SKM-1 (cell line): ENCODE measurements at regions not wholly inside any gene's neighbourhood (a gene's known extent, or its start where the extent isn't known, plus 50 kb on each side); places are given as distances from the start of the nearest gene placed in this dataset.
"Not testable (repeated sequence)": the region's sequence is repeated elsewhere in the genome, so short reads cannot be mapped to it uniquely, and the experiment has no call there.

Source experiments
- DNase-seq: peaks from one replicate; lab custom pipeline; 2025; ENCODE audit not compliant: unreplicated experiment; lab: John Stamatoyannopoulos, UW

GRCh38 chr6:153572371-153572770, 441.3 kb upstream of the RGS17 start:
- no peak for DNase-seq

DNA sequence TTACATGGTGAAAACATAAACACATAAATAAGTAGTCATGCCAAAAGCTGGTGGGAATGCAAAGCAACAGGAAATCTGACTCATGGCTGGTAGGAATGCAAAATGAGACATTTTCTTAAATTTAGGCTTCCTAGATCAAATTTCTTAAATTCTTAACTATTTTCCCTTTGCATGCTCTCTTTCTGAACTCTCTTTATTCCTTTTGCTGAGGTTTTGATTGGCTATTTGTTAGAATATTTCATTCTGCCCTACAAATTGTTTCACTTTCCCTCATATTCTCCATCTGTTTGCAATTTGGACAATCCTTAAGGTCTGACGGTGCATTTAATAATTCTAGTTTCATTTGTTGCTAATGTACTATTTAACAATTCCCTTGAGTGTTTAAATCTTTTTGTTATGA, 437.5 kb upstream of the RGS17 start:
- no peak for DNase-seq

DNA sequence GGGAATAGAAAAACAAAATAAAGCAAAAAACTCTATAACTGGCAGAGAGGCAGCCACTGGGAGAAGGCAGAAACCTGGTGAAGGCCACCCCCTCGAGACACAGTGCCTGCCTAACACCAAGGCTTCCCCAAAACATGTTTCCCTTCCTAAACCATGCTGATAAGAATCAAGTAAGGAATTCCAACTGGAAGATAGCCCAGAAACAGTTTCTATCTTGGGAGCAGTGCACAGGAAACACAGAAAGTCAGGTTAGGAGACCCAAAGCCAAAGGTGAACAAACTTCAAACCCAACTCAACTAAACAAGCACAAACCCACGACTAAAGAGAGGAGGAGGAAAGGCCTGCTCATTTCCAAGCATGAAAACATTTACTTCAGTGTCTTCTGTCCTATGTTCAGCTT, 433.7 kb upstream of the RGS17 start:
- DNase-seq: no peak

- no peak for DNase-seq
Measured at GRCh38 chr6:153563001-153563400, 431.9 kb upstream of the RGS17 start.

GRCh38 chr6:153553627-153554026, 422.5 kb upstream of the RGS17 start:
- no peak for DNase-seq

DNA sequence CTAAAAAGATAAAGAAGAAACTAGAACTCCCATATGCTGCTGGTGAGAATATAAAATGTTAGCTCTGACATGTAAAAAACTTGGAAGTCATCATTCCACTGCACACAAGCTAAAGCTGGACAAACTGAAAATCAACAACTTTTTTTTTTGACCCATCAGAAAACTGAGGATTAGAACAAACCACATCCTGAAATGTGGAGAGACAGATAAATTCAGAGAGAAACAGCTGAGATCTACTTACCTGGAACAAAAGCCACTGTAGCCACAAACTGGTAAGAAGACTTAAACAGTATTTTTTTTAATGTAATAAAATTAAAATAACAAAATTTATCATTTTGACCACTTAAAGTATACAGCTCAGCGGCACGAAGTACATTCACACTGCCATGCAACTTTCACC, 408.5 kb upstream of the RGS17 start:
- no peak for DNase-seq

GRCh38 chr6:153538491-153538890, 407.4 kb upstream of the RGS17 start:
- no peak for DNase-seq

DNA sequence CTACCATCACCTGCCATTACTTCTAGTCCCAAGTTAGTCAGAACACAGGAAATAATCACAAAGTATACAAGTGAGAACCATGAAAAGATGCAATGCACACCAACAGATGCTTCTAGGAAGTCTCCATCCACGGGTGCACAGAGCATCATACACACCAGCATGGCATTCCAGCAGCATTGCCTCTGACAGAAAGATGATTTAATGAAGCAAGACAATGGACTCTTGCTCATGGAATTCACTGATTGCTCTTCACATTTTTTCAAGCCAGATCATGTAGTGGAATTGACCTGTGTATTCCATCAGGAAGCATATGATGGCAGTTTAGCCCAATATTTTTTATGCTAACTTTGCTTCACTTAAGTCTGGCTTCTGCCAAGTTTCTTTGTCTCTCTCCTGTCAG, 406.3 kb upstream of the RGS17 start:
- DNase-seq: no peak

DNA sequence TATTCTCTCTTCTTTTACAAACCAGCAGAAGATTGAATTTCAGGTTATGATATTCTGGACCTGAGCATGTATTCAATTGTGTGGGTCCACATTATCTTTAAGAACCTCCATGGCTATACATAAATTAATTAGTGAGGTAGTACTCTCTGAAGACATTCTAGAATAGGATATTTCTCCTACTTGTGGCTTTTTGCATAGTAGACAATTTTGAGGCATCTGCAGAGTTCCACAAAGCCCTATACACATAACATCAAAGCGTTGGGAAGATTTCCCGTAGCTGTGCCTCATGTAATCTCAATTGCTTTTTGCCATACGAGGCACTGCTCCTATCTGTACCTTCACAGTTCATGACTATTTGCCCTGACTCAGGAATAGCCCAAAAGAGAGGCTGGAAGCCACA, 395.4 kb upstream of the RGS17 start:
- no peak for DNase-seq

- DNase-seq: no peak
Measured at GRCh38 chr6:153525998-153526397, 394.9 kb upstream of the RGS17 start.

DNA sequence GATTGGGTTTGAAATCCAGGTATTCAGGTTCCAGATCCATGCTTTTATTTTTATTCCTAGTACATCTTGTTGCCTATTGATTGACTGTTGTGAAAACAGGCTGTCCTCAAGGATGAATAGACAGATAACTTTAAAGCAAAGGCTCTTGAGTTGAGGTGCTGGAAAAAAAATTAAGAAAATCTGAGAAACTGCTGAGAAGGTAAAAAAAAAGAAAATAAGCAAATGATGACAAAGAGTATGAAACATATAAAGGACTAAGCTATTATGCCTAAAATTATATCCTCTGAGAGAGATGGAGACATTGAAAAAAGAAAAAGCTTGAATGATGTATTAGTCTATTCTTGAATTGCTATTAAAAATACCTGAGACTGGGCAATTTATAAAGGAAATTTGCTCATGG, 392.3 kb upstream of the RGS17 start:
- no peak for DNase-seq

- DNase-seq: peak; percentile 13
Measured at GRCh38 chr6:153511896-153512496, 380.9 kb upstream of the RGS17 start.

GRCh38 chr6:153503810-153504209, 372.7 kb upstream of the RGS17 start:
- DNase-seq: no peak

DNA sequence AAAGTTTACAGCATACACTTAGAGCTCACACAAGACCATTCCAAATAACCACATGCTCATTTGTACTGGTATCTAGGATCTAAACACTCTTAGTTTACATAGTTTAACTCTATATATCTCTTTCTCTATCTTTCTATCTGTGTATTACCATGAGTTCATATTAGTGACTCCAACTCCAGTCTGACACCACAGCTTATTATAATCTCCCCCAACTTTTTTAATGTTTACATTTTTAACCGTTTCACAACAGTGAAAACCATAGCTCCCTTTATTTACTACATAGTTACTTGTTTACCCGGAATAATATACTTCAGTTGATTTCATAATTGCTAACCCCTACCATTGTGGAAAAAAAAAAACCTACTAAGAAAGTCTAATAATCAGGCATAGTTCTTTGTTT, 362.4 kb upstream of the RGS17 start:
- no peak for DNase-seq

DNA sequence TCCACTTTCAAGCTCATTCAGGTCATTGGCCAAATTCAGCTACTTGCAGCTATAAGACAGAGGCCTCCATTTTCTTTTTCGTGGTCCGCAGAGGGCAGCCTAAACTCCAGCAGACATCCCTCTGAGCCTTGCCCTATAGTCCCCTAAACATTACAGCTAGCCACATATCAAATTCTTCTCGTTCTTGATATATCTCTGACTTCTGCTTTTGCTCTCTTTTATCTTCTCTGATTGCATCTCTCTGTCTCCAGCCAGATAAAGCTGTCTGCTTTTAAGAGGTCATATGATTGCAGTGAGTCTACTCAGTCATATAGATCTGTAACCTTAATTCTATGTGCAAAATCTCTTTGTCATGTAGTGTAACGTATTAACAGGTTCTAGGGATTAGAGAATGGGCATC, 358.4 kb upstream of the RGS17 start:
- DNase-seq: no peak

DNA sequence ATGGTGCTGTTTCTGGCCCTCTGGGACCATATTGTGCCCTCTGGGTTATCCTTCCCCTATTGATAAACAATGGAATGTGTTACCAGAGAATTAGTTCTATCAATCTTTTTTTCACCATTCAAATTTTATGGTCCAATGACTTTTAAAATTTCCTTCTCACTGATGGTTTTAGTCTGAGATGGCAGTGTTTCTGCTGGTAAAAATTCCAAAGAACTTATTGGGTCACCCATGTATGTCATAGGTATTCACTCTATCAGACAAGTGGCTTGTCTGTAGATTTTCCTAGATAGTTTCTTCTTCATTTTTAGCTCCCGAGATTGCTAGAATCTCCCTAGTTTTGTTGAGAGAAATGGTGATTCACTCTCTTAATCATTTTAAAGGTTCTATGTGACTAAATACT, 357.2 kb upstream of the RGS17 start:
- no peak for DNase-seq

GRCh38 chr6:153485072-153485471, 354.0 kb upstream of the RGS17 start:
- no peak for DNase-seq

- no peak for DNase-seq
Measured at GRCh38 chr6:153484056-153484455, 353.0 kb upstream of the RGS17 start.

DNA sequence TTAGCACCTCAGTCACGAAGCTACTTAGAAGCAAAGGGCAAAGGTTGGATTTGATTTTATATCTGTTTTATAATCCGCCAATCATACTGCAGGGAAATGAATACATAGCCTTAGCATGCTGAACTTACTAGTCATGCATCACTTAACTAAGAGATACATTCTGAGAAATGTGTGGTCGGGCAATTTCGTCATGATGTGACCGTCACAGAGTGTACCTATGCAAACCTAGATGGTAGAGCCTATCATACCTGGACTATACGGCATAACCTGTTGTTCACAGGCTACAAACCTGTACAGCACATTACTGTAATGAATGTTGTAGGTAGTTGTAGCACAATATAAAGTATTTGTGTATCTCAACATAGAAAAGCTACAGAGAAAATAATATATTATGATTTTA, 345.2 kb upstream of the RGS17 start:
- no peak for DNase-seq

- DNase-seq: no peak
Measured at GRCh38 chr6:153465050-153465449, 334.0 kb upstream of the RGS17 start.

DNA sequence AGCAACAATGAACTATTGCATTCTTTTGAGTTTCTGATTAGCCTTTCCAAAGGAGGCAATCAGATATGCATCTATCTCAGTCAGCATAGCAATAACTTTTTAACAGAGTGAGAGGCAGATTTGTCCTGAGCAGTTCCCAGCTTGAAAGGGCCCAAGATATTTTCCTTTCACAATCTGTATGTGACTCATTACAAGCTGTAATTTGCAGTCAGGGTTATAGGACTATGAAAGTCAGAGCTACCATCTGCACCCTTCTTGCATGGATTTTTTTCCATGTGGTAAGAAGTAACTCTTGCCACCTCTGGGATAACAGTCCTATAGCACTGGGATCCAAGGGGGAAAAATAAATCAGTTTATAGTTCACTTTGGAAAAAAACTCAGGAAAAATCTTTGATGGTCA, 318.2 kb upstream of the RGS17 start:
- no peak for DNase-seq

DNA sequence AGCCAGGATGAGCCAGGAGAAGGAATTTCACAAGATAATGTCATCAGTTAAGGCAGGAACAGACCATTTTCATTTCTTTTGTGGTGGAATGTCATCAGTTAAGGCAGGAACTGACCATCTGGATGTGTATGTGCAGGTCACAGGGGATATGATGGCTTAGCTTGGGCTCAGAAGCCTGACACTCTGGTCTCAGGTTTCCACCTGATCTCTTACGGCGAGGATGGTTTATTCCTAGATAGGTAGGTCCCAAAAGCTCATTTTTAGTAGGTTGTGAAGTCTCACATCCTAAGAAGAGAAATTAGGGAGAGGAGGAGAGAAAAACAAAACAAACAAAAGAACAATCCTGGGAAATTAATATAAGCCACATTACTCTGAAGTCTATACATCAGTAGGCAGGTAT, 311.7 kb upstream of the RGS17 start:
- DNase-seq: not testable (repeated sequence)

DNA sequence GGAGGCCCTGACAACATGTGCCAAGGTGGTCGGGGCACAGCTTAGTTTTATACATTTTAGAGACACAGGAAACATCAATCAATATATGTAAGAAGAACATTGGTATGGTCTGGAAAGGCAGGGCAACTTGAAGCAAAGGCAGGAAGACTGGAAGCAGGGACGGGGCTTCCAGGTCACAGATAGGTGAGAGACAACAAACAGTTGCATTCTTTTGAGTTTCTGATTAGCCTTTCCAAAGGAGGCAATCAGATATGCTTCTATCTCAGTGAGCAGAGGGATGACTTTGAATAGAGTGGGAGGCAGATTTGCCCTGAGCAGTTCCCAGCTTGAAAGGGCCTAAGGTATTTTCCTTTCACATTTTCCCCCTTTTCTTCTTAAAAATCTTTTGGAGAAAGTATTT, 311.0 kb upstream of the RGS17 start:
- DNase-seq: no peak

GRCh38 chr6:153437193-153437592, 306.1 kb upstream of the RGS17 start:
- no peak for DNase-seq
